HG03196 (cell line): ENCODE measurements at regions not wholly inside any gene's neighbourhood (a gene's known extent, or its start where the extent isn't known, plus 50 kb on each side); places are given as distances from the start of the nearest gene placed in this dataset.

Experiments
- ATAC-seq: cut with Tn5 transposase; IDR thresholded peaks from one replicate; pipeline ENCODE4 v1.9.1; 2021; ENCODE audit not compliant: unreplicated experiment

DNA sequence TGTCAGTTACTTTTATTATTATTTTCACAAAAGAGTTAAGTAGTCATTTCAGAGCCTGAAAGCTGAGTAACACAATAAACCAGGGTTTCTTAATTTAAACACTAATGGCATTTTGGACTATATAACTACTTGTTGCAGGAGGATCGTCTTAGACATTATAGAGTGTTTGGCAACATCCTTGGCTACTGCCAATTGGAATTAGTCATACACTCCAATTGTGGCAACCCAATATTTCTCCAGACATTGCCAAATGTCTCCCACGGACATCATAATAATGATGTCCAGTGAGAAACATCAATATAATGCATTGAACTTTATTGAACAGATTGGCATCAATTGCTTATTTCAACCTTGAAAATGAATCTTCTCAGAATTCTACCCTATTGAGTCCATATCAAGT is 441.9 kb upstream of the ADGRL4 start:
- no peak for ATAC-seq

DNA sequence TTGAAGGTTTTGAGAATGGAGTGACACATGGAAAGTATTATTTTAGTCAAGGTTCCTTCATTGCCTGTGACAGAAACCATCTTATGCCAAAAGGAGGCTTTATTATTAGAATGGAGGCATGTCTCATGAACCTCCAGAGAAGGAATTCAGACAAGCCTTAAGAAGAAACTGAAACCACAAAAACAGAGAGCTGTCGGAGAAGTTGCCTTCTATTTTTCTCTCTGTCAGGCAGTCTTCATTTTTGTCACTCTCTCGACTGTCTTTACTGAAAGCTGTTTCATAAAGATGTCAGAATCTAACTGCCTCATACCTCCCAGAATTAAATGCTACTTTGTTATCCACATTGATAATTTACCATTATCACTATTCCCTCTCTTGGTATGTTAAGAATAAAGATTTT is 434.7 kb upstream of the ADGRL4 start:
- no peak for ATAC-seq

DNA sequence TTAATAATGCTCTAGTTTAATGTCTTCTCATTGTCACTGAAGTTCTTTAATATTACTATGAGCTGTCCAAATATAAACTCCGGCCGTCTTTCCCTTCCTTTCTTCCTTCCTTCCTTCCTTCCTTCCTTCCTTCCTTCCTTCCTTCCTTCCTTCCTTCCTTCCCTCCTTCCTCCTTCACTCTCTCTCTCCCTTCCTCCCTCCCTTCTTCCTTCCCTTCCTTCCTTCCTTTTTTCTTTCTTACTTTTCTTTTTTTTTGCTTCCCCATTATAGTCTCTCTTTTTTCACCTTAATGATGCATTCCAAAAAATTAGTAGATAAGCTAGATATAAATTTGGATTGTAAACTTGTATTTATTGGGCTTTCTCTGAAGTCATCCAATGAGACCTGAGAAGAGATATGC is 431.0 kb upstream of the ADGRL4 start:
- no peak for ATAC-seq

DNA sequence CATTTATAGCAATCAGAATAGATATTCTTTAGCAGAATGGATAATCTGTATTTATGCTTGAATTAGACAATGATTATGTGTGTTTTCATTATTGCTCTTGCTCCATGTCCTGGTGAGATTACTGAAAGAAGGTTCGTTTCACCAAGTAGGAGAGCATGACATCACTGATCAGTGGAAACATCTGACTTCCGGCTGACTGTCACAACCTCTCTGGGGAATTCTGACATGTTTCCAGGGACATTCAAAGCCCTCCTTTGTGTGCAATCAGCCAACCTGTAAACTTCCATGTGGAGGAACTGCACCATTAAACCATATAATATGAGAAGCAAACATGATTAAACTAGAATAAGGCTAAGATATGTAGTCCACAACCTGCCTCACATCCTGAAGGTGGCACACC is 424.8 kb upstream of the ADGRL4 start:
- no peak for ATAC-seq

DNA sequence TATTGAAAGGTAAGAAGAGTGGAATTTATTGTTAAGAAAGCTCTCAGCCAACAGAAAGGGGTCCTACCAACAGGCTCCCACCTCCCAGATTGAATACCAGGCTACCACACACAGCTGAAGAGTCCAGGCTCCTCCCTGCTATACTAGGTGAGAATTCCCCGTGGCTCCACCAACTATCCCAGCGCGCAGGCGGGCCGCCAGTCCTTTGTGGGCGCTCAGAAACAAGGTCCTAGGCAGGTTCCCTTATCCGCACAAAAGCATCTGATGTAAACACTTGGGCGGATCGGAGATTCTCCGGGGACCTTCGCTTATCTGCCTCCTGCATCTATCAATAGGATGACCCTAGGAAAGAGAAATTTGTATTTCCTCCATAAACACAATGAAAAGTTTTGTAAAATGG is 423.9 kb upstream of the ADGRL4 start:
- no peak for ATAC-seq

DNA sequence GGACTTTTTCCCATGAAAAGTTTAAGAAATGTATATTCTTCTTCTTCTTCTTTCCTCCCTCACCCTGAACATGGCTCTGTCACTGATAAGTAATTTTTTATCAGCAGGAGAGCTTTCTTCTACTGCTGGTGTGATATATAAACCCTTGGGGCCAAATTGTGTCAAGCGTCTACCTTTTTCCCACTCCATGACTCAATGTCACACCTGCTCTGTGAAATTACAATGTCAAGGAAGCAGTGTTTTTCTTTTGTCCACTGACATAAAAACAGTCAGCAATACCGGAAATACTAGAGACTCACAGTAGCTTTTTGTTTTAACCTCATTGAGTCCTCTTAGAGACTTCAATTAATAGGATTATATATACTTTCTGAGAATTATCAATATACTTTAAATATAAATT is 416.2 kb upstream of the ADGRL4 start:
- ATAC-seq: no peak

DNA sequence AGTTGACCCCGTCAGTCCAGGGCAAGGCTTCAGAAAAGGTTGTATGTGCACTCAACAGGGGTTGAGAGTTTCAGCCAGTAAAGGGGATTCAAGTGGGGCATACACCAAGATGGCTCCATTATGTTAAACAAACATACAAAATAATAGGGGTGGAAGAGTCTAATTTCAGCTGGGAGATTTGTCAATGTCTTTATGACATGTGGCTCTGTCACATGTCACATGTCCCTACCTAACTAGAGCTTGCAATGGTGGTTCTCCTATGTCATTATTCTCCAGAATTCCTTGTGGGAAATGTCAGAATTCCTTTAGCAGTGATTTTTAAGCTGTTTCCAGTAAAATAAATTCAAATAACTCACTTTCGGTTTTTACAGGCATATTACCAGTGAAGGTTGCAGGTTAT is 392.0 kb upstream of the ADGRL4 start:
- ATAC-seq: no peak

DNA sequence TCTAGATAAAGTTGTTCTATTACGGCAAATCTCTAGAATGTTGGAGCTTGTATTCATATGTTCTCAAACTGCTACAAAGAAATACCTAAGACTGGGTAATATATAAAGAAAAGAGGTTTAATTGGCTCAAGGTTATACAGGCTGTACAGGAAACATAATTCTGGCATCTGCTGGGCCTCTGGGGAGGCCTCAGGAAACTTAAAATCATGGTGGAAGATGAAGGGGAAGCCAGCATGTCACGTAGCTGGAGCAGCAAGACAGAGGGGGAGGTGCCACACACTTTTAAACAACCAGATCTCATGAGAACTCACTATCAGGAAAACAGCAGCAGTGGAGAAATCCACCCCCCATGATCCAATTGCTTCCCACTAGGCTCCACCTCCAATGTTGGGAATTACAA is 390.4 kb upstream of the ADGRL4 start:
- ATAC-seq: no peak

DNA sequence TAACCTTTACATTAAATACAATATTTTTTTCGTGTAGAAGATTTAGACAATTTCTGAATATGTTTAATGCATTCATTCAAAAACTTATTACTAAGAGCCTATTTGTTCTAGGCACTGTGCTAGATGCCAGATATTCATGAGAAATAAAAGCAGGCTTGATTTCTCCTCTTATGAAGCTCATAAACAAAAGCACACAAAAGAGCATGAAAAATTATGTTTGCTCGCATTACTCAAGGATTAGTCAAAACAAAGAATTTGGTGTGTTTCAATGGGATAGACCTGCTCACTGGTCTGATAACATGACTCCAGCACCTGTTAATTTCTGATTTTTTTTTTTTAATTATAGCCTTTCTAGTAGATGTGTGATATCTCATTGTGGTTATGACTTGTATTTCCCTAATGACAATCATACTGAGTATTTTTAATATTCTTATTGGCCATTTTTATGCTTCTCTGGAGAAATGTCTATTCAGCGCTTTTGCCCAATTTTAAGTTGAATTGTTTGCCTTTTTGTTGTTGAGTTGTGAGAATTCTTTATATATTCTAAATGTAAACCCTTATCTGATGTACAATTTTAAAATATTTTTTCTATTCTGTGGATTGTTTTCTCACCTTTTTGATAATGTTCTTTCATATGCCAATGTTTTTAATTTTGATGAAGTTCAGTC is 382.3 kb upstream of the ADGRL4 start:
- ATAC-seq: no peak

DNA sequence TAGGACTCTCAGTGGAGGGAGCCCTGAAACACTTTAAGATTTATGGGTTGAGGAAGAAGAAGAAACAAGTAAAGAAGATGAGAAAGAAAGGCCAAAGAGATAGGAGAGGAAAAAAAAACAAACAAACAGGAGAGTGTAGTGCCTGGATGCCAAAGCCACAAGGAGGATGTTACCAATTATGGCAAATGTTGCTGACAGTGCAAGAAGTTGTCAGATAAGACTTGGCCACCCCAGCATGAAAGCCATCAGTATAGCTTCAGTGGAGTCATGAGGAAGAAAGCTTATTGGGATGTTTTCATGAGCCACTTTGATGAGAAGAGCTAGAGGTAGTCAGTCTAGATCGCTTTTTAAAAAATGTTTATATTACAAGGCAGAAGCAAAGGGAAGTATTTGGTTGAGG is 380.2 kb upstream of the ADGRL4 start:
- ATAC-seq: no peak

DNA sequence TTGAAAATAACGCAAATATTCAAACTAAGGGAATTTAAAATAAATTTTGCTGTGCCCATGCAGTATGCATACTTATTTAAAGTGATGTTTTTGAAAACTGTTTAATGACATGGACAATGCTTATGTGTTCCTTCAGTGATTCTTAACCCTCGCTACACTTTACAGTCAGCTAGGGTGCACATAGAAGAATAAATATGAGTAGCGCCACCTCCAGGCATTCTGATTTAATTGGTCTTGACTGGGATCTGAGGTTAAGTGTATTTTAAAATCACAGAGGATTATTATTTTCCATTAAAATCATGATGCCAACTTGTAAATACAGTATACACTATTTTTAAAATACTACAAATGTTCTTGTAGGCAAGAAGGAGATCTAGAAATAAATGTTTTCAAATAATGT is 373.5 kb upstream of the ADGRL4 start:
- ATAC-seq: no peak

DNA sequence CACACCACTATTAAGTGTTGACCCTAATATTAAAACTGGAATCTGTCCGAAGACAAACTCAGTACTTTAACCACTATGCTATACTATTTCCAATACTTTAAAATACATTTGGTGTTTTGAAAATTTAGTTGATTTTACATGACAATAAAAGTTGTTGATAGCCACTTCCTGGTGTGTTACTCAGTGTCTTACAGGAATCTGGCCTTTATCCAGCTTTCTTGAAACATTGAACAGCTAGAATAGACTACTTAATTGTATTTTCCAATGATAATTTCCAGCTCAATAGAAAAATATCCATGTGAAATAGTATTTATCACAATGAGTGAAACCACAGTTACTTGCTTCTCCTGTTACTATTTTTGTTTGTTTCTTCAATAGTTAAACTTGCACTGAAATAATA is 369.6 kb upstream of the ADGRL4 start:
- no peak for ATAC-seq

DNA sequence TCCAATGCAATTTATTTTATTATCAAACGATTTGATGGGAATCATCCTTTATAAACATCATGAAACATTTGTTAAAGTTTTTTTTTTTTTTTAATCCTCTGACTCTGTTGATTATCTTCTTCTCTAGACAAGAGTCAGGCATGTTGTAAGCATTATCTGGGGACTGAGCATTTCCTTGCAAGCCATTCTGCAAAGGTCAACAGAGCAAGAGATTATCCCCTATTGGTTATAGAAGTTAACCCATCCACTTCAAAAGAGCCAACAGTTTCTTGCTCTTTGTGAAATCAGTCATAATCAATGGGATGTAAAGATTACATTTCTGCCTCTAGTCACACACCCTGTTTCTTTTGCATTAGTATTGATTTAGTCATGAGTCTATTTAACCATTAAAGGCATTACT is 368.8 kb upstream of the ADGRL4 start:
- no peak for ATAC-seq

DNA sequence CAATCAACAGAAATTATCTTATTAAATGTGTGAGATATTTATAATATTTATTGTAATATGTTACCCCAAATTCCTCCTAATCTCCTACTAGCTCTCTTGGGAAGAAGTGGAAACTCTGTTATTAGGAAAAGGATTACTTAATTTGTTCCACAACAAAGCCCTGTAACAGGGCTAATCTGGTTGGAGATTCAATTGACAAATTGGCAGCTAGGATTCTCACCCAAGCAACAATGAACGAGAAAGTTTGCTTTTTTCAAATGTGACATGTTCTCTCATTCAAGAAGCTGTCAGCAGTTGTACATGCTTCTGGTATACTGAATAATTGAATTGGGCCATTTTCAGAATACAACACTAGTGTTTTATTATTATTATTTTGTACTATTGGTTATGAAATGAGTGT is 367.9 kb upstream of the ADGRL4 start:
- no peak for ATAC-seq

DNA sequence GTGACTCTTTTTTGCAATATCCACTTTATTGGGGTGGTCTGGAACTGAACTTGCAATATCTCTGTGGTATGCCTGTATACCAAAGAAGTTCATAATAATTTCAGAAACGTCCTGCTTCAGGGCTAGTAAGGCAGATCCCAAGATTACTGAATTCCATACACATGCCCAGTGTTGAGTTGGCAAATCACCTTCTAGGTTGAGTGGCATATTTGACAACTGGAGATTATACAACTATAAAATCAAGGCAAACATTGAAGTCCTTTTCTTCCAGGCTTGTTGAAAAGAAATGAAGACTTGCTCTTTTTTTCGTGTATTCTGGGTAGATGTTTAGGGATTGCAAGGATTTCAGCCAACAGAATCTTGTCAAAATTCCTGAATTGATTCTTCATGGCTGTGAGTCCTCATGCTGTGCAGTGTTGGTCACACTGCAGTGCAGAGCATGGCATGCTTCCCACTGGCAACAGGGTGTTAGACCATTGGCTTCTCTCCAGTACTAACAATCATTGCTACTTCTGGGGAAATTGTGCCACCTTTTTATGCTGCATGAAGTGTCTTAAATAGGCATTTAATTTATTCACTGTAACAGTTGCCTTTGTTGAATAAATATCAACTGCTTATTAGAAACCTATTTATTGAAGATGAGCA is 367.1 kb upstream of the ADGRL4 start:
- ATAC-seq: no peak

DNA sequence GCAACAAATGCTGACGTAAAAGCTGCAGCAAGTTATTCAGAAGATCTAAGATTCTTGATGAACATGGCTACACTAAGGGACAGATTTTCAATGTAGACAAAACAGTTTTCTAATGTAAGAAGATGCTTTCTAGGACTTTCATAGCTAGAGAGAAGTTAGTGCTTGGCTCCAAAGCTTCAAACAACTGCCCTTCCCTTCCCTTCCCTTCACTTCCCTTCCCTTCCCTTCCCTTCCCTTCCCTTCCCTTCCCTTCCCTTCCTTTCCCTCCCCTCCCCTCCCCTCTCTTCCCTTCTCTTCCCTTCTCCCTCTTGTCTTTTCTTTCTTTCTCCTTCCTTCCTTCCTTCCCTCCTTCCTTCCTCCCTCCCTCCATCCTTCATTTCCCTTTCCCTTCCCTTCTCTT is 365.3 kb upstream of the ADGRL4 start:
- ATAC-seq: no peak

DNA sequence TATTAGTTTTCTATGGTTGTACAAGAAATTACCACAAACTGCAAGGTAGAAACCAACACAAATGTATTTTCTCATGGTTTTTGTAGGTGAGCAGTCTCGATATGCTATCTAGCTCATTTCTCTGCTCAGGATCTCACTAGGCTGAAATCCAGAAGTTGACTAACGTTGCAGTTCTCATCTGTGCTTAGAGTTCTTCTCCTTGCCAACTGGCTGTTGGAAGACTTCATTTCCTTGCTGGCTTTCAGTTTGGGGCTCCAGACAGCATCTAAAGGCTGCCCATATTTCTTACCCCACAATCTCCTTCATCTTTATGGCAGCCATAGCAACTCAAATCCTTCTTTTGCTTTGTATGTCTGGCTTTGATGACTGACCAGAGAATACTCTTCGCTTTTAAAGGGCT is 362.6 kb upstream of the ADGRL4 start:
- no peak for ATAC-seq

DNA sequence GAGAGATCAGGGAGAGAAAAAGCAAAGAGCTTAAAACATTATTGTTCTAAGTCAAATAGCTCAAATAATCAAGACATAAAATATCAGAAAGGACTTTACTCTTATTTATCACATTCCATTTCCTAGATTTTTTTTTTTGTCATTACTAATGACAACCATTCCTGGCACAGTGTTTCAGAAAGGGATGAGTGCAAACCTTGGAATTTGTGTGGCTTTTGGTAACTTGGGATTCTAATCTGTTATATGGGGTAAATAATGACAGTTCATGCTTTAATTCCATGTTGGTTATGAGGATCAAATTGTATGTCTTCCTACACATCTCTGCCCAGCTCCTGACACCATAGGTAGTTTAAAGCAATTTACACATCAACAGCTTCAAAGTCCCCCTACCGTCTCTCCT is 358.4 kb upstream of the ADGRL4 start:
- no peak for ATAC-seq

DNA sequence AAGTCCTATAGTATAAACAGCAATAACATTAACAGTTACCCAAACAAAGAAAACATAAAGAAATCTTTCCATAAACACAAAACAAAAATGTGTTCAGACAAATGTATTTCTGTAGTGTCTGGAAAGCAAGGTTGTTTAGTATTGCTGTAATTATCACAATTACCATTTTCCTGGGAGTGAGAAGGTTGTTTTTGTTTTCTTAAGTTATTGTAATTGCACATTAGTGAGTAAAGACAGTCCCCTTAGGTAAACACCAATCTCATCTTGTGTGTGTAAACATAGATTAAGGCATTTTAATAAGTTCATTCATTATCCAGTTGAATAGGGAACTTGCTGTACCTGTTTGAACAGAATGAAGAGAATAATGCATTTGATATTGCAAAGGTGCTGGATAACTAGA is 356.9 kb upstream of the ADGRL4 start:
- no peak for ATAC-seq

DNA sequence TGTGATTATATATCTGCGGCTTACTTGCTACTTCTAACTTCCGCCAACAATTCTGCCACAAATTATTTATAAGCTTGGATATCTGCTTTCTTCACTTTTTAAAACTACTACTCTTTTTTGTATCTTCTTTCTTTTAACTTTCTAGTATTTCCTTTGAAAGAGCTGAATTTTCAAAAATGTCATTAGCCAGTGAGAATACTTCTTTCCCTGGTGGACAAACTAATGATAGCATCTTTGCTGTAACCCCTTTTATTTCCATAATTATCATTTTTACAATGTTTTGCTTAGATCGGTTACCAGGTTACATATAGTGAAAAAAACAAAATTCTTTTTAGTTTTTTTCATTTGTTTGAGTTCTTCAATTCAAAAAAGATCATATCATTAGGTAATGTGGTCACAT is 355.9 kb upstream of the ADGRL4 start:
- no peak for ATAC-seq

DNA sequence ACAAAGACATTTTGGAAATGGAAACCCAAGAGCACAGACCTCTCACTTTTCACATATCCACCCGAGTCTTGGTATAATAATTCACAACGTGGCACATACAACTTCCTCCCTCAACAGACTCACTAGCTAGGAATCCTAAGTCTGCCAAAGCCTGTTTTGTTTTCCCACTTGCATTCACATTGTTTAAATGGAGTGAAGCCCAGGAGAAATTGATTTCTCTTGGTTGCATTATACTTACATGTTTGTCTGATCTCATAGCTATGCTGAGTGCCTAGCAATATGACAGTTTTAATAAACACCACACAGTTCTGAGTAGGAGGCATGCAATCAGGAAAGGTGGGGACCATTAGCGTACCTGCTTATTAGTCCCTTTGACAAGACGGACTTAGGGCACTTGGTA is 348.6 kb upstream of the ADGRL4 start:
- ATAC-seq: no peak

DNA sequence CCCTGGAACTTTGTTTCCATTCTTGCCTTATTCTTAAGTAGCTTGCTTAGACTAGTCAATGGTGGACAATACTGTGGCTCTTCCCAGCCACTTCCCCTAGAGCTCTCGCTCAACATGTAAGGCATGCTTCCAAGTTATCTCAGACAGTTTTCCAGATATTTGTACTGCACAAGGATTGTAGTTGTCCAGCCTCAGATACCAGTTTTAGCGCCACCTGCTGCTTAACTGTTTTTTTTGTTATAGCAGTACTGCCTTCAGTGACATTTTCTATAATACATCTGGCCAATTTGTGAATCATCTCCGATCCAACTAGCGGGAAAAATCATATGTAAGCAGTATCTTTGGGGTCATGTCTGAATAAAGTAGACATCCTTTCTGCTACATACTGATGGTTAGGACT is 346.7 kb upstream of the ADGRL4 start:
- ATAC-seq: no peak

DNA sequence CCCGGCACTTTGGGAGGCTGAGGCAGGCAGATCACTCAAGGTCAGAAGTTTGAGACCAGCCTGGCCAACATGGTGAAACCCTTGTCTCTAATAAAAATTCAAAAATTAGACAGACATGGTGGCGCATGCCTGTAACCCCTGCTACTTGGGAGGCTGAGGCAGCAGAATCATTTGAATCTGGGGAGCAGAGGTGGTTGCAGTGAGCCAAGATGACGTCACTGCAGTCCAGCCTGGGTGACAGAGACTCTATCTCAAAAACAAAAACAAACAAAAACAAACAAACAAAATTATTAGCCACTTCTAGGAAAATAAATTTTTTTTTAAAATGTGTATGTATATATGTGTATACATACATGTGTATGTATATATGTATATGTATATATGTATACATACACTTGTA is 320.3 kb upstream of the ADGRL4 start:
- ATAC-seq: no peak
